ENCODE measurements at regions not wholly inside any gene's neighbourhood (a gene's known extent, or its start where the extent isn't known, plus 50 kb on each side); places are given as distances from the start of the nearest gene placed in this dataset.

DNA sequence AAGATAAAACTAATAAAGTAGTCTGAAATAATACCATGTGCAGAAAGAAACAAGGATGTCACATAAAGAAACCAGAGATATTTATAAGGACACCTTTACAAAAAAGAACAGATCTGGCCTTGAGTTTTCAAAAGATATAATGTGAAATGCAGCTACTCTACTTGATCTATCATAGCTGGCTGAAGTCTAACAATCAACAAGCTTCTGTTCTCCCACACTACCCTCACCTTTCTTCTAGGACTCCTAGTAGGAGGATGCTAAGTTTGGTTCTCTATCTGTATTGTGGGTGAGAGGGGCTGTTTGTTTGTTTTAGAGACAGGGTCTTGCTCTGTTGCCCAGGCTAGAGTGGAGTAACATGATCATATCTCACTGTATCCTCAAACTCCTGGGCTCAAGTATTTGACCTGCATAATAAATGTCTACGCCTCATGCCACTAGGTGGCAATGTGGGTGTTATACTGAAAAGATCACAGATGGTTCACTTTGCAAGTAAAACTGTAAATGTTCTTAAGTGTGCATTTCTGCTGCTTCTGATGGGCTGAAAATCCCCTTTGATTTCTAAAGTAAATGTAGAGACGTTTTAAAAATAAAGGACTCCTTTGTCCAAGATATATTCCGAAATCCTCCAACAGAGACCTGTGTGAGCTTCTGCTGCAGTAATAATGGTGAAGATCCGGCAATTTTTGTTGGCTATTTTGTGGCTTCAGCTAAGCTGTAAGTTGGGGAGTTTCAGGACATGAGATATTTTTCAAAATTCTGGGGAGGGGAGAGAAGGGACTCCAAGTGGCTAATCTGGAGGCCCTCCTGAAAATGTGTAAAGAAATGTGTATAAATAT, 269.3 kb downstream of the DAD1 start:
- TF ChIP-seq POLR2AphosphoS5 (IDR thresholded peaks at IDR 0.05; ENCODE audit: low read depth, low read length) = no peak
- TF ChIP-seq, protein P1, sequence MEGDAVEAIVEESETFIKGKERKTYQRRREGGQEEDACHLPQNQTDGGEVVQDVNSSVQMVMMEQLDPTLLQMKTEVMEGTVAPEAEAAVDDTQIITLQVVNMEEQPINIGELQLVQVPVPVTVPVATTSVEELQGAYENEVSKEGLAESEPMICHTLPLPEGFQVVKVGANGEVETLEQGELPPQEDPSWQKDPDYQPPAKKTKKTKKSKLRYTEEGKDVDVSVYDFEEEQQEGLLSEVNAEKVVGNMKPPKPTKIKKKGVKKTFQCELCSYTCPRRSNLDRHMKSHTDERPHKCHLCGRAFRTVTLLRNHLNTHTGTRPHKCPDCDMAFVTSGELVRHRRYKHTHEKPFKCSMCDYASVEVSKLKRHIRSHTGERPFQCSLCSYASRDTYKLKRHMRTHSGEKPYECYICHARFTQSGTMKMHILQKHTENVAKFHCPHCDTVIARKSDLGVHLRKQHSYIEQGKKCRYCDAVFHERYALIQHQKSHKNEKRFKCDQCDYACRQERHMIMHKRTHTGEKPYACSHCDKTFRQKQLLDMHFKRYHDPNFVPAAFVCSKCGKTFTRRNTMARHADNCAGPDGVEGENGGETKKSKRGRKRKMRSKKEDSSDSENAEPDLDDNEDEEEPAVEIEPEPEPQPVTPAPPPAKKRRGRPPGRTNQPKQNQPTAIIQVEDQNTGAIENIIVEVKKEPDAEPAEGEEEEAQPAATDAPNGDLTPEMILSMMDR (IDR thresholded peaks at IDR 0.05) = peak; percentile 70
